GM18870 (cell line): ENCODE measurements at regions not wholly inside any gene's neighbourhood (a gene's known extent, or its start where the extent isn't known, plus 50 kb on each side); places are given as distances from the start of the nearest gene placed in this dataset.

Source experiments
- ATAC-seq: cut with Tn5 transposase; IDR thresholded peaks from one replicate; pipeline ENCODE4 v1.9.1; 2021; ENCODE audit warnings: moderate library complexity; ENCODE audit not compliant: unreplicated experiment

GRCh38 chr1:149841597-149842238 is 57.6 kb upstream of the BOLA1 start:
- peak; percentile 23 for ATAC-seq

DNA sequence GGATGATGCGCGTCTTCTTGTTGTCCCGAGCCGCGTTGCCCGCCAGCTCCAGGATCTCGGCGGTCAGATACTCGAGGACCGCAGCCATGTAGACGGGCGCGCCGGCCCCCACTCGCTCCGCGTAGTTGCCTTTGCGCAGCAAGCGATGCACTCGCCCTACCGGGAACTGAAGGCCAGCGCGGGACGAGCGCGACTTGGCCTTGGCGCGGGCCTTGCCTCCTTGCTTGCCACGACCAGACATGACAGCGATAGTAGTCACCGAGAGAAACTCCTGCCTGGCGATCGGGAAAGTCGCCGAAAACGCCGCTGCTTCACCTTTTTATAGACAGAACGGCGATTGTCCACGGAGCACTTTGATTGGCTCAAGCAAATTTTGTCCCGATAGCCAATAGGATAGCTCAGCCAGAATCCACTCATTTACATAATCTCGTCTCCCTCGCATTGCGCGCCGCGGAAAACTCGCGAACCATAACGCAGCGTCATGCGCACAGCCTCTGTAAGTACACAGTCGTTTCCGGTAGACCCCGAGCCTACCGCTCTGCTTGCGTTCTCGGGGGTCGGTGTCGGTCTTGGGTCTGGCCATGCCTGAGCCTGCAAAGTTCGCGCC is 56.8 kb upstream of the BOLA1 start:
- ATAC-seq, result peak; percentile 74

- ATAC-seq, result no peak
Measured at GRCh38 chr1:149843431-149844041, 55.8 kb upstream of the BOLA1 start.

DNA sequence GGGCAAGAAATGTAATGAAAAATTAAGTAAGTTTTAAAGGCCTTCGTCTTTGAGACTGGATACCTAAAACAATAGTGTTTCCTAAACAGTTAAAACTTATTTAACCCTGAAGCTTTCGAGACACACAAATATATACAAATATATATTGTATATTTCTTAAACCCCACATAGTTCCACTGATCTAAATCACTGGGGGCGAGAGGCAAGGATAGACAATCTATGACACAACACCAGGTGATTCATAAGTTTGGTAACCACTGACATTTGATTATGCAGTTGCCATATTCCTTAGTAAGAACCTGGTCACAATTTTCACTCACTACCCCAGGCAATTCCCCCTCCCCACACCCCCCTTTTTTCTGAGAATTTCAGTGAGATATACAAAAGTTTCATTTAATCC is 55.3 kb upstream of the BOLA1 start:
- no peak for ATAC-seq

DNA sequence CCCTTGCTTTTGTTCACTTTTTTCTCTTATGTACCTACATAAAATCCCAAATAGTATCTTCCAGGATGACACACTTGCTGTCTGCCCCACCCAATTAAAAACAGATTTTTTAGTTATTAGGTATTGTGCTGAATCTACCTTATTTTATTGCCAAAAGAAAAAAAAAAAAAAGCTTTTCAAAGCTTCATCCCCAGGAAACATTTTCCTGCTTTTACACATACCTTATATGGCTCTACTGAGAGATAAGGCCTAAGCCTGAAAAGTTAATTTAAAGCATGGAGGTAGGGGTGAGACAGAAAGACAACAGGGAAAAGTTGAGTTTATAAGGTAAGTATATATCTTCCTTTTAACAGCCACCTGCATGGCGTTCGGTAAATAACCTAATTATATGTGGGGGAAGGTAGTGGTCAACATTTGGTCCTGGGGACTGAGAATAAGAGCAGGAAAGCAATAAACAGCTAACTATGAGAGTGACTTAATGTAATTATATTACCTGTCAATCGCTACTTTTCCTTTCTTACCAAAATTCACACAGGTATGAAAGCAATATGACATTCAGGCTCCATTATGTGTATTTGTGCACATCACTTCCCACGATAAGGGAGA is 54.6 kb upstream of the BOLA1 start:
- ATAC-seq, result no peak

DNA sequence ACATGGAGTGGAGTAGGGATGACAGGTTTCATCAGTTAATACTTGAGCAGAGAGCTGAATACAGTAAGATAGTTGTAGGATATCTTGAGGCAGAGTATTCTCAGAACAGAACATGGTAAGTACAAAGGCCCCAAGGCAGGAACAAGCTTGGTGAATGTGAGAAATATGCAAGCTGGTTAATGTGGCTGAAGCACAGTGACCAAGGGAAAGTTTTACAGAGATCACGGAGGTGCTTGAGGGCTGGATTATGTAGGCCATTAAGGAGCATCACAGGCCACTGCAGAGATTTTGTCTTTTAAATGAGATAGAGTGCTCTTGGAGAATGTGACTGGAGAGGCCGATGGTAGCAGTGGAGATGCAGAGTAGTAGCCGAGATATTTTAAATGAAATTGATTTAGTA is 54.0 kb upstream of the BOLA1 start:
- ATAC-seq, result no peak

DNA sequence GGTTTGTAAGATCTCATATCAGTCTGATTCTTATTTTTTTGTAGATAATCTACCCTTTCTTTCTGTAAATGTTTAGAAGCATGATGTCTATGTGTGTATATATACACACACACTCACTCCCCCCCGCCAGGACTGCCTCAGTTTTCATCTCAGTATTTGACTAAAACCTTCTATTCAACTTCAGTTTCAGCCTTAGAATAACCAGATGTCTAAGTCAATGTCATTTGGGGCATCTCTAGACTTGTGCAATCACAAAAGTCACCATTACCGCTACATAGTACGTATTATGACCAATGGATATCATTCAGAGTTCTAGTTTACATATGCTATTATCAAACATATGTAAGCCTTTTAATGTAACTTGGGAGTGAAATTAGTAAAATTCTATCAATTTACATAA is 53.3 kb upstream of the BOLA1 start:
- no peak for ATAC-seq

DNA sequence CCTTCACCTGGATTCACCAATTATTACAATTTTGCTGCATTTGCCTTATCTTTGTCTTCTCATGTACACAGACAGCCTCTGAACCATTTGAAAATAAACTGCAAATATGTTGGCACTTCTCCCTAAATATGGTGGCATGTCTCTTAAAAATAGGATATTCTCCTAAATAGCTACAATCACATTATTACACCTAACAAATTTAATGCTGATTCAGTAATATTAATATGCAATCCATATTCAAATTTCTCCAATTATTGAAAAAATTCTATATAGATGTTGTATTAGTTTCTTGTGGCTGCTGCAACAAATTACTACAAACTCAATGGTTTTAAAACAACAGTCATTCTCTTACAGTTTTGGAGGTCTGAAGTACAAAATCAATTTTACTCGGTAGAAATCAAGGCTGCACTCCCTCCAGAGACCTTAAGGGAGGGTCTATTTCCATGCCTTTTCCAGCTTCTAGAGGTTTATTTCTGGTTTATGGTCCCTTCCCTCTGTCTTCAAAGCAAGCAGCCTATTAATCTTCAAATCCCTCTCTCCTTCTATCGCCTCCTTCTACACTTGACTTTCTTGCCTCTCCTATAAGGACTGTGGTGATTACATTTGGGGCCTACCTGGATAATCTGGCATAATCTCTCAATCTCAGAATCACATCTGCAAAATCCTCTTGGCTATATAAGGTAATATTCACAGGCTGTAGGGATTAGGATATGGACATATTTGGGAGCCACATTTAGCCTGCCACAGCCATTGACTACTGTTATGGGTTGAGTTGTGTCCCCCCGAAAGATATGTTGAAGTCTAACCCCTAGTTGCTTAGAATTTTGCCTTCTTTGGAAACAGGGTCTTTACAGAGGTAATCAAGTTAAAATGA is 52.5 kb upstream of the BOLA1 start:
- no peak for ATAC-seq

DNA sequence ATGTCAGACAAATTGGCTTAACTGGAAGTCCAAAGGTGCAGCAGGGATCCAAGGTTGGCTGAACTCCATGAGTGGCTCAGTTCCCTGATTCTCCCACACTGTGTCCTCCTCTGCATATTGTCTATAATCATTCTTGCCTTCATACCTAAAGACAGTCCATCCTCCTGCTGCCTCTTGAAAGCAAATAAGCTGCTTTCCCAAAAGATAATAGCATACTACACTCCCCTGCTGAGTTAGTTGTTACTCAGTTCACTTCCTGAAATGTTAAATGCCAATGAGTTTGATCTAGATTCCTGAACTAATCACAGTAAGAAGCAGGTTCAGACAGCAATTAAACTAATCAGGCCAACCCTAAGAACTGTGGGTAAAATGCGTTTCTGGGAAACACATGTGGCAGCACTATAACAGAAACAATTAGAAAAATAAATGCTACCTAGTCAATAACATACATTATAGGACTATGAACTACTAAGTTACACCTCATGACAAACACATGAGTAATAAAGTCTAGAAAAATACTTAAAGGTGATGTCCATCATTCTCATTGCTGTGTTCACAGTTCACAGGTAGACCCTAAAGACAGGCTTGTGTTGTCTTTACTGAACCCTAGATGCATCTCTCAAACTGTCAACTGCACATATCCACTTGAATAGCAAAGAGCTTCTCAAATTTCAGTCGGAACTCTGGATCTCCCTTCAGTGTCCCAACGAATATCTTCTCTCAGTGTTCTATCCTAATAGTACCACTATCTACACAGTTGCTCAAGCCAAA is 50.8 kb upstream of the BOLA1 start:
- no peak for ATAC-seq

DNA sequence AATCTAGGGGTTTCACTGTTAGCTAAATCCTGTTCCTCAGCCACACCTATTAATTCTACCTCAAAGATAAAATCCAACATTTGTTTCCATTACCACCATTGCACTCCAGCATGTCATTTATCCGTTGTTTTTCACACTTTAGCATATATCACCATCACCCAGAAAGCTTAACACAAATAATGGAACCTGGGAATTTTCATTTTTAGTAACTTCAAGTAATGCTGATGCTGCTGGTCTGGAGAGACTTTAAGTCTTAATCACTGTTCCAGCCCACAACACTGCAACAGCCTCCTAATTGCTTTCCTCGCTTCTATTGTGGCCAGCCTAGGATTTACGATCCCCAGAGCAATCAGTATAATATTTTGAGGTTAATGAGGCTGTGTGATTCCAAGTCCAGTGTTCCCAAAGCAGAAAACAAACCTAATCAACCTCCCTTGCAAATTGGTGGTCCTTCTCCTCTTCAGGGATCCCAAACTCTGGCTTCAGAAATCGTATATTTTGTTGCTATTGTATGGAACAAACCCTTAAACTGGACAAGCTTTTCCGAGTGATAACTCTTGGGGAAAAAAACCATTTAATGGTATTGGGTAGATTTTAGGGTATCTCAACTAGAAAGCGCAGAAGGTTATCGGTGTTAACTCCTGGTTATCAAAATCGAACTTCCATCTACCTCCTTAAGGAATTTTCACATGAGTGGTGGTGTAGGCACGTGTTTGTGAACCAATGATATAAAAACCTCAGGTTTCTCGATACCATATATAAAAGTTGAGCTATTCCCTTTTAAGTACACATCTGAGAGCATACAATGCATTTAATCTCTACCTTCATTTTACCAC is 50.0 kb upstream of the BOLA1 start:
- ATAC-seq, result no peak
